Mesothelial cell of epicardium (in vitro differentiated cells): ENCODE measurements at regions not wholly inside any gene's neighbourhood (a gene's known extent, or its start where the extent isn't known, plus 50 kb on each side); places are given as distances from the start of the nearest gene placed in this dataset.

Experiments used
- DNase-seq, 2 experiments: peaks; one replicate each; pipeline ENCODE4 v3.0.0; 2021; ENCODE audit warnings: low spot score in 2 of 2; ENCODE audit not compliant: unreplicated experiment in 2 of 2
- H3K27ac Mint-ChIP-seq: 2 replicates; pipeline ENCODE4 v1.8.0; 2021; ENCODE audit warnings: mixed read lengths
- H3K27me3 Mint-ChIP-seq: 2 replicates; pipeline ENCODE4 v1.8.0; 2021; ENCODE audit warnings: low read depth, mixed read lengths
- H3K36me3 Mint-ChIP-seq: 2 replicates; pipeline ENCODE4 v1.8.0; 2021; ENCODE audit warnings: mixed read lengths
- H3K4me1 Mint-ChIP-seq: 2 replicates; pipeline ENCODE4 v1.8.0; 2021; ENCODE audit warnings: mixed read lengths
- H3K4me3 Mint-ChIP-seq: 2 replicates; pipeline ENCODE4 v1.8.0; 2021; ENCODE audit warnings: mild to moderate bottlenecking, moderate library complexity, mixed read lengths
- H3K9me3 Mint-ChIP-seq: 2 replicates; pipeline ENCODE4 v1.8.0; 2021; ENCODE audit warnings: mixed read lengths
- TF ChIP-seq, protein P1 (sequence below): fragments of 200-600 bp; sonication (generic); IDR thresholded peaks from one replicate; pipeline ENCODE4 v1.5.0; 2021; ENCODE audit warnings: antibody characterized with exemption; ENCODE audit not compliant: unreplicated experiment

DNA sequence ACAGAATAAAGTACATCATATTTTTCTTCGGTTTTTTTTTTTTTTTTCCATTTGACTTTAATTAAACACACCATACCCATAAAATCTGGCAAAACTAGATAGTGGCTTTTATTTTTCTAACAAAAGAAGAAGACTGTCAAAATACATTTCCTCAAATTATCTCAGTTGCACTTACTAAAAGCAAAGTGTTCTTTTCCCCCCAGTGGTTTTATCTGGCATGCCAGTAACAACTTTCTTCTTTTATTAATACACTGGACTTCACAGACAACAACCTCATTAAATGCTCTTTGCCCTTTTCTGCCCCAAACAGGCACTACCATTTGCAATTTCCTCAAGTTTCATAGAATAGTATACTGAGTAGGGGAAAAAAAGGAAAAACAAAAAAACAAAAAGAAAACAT lies 1792.3 kb downstream of the EFNA5 start:
- peaks cover 9% of the 10 kb centered on the region for H3K4me1 Mint-ChIP-seq
- H3K36me3 Mint-ChIP-seq, result no peaks in the 10 kb centered on the region
- H3K9me3 Mint-ChIP-seq, result peaks cover 19% of the 10 kb centered on the region
- H3K27me3 Mint-ChIP-seq, result no peaks in the 10 kb centered on the region
- TF ChIP-seq, protein P1, sequence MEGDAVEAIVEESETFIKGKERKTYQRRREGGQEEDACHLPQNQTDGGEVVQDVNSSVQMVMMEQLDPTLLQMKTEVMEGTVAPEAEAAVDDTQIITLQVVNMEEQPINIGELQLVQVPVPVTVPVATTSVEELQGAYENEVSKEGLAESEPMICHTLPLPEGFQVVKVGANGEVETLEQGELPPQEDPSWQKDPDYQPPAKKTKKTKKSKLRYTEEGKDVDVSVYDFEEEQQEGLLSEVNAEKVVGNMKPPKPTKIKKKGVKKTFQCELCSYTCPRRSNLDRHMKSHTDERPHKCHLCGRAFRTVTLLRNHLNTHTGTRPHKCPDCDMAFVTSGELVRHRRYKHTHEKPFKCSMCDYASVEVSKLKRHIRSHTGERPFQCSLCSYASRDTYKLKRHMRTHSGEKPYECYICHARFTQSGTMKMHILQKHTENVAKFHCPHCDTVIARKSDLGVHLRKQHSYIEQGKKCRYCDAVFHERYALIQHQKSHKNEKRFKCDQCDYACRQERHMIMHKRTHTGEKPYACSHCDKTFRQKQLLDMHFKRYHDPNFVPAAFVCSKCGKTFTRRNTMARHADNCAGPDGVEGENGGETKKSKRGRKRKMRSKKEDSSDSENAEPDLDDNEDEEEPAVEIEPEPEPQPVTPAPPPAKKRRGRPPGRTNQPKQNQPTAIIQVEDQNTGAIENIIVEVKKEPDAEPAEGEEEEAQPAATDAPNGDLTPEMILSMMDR, result no peak
- H3K27ac Mint-ChIP-seq, result peak overlapping the region; percentile 64
- H3K4me3 Mint-ChIP-seq, result no peak overlapping the region
- DNase-seq, result no peak

DNA sequence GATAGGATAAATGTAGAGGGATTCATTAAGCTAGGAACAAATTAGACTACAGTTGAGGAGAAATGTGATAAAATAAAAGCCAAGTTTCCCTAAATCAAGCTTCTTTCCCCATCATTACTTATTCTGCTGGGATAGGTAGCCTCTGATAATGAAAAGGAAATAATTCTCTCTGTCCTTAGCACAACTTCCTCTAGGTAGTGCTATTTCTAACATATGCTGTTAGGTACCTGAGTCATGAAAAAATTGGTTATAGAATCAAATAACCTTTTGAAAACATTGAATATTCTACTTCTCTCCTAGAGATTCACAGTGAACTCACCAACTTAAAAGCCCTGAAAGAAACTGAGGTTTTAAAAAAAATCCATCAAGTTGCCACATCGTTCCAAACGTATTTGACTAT lies 1793.1 kb downstream of the EFNA5 start:
- no peak for DNase-seq
- Mint-ChIP-seq H3K4me1 (peaks cover 16% of the 10 kb centered on the region), H3K9me3 (peaks cover 19% of the 10 kb centered on the region), H3K27me3 (no peaks in the 10 kb centered on the region), H3K27ac (no peak overlapping the region), H3K36me3 (no peaks in the 10 kb centered on the region), H3K4me3 (no peak overlapping the region)
- TF ChIP-seq, protein P1, result no peak

DNA sequence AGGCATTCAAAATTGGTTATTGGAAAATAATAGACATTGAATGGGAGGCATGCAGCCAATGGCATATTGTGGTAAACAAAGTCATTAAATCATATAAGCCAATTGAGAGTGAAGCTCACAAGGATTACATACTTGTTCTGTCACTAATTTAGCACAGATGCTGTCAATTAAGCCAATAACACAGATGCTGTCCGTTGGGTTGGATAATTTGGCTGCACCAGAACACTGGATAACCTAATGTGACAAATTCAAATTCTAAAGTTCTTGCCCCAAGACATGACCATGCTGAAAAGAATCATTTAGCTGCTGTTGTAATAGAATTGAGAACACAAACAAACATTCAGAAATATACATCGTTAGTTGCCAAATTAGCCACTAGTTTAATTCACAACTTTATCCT lies 1796.4 kb downstream of the EFNA5 start:
- peaks cover 25% of the 10 kb centered on the region for H3K4me1 Mint-ChIP-seq
- no peak overlapping the region for H3K27ac Mint-ChIP-seq
- no peaks in the 10 kb centered on the region for H3K36me3 Mint-ChIP-seq
- H3K4me3 Mint-ChIP-seq, result no peak overlapping the region
- H3K27me3 Mint-ChIP-seq, result no peaks in the 10 kb centered on the region
- TF ChIP-seq, protein P1, result no peak
- no peak for DNase-seq
- peaks cover 19% of the 10 kb centered on the region for H3K9me3 Mint-ChIP-seq

- no peaks in the 10 kb centered on the region for H3K27me3 Mint-ChIP-seq
- H3K4me3 Mint-ChIP-seq, result peak overlapping the region; percentile 49
- H3K27ac Mint-ChIP-seq, result peak overlapping the region; percentile 58
- TF ChIP-seq, protein P1, result no peak
- H3K9me3 Mint-ChIP-seq, result peaks cover 19% of the 10 kb centered on the region
- peaks cover 18% of the 10 kb centered on the region for H3K4me1 Mint-ChIP-seq
- no peak for DNase-seq
- H3K36me3 Mint-ChIP-seq, result no peaks in the 10 kb centered on the region
Measured at GRCh38 chr5:105872569-105873270, 1798.0 kb downstream of the EFNA5 start.

DNA sequence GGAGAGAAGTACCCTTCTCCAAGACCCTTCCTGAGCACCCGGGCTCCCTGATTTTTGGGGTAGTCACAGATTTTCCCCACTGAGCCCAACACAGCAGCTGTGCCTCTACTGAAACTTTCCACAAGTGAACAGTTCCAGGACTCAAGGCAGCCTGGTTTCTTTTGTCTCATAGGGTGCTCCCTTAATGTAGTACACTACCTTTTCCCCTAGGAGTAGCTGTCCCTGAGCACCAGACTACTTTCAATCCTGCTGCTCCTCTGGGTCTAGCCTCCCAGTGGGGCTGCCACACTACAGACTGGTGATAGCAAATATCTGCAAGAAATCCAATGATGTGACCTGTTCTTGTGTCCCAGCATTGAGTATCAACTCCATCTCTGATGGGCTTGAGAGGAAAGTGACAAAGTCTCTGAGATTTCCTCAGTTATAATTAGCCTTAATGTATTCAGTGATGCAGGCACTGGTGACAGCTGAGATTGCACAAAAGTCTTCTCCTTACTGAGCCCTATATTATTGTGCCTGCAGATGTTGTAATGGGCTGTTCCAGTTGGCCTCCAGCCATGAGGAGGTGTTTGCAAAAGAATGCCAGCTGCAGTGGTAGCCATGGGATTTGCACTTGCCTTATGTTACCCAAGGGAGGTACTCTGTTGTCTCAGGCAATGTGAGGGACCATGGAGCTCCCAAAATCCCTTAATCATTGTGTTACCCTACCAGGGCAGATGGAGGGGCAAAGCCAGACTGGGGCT lies 1802.5 kb downstream of the EFNA5 start:
- no peak for DNase-seq

More for the DNA sequence above, 1802.5 kb downstream of the EFNA5 start:
- Mint-ChIP-seq H3K27me3 (no peaks in the 10 kb centered on the region), H3K36me3 (peaks cover 19% of the 10 kb centered on the region), H3K9me3 (peaks cover 33% of the 10 kb centered on the region), H3K4me1 (peaks cover 15% of the 10 kb centered on the region), H3K27ac (no peak overlapping the region), H3K4me3 (no peak overlapping the region)
- TF ChIP-seq, protein P1, result no peak
